ENCODE measurements at regions not wholly inside any gene's neighbourhood (a gene's known extent, or its start where the extent isn't known, plus 50 kb on each side); places are given as distances from the start of the nearest gene placed in this dataset.
"Not testable (repeated sequence)": the region's sequence is repeated elsewhere in the genome, so short reads cannot be mapped to it uniquely, and the experiment has no call there.

DNA sequence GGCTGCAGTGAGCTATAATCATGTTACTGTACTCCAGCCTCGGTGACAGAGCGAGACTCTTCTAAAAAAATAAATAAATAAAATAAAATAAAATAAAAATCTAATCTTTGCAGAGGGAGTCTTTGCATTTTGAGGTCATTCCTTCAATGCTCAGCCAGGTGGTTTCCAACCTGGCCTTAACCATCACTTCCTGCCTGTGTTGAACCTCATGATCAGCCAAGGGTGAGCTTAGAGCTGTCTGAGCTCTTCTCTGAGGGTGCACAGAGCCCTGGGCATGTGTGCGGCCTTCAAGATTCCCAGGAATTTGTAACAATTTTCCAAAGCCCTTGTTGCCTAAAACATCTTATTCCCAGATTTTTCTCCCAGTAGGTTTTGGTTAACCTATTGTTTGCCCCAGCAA, 94.3 kb downstream of the KCNJ12 start:
- not testable (repeated sequence) for DNase-seq

DNA sequence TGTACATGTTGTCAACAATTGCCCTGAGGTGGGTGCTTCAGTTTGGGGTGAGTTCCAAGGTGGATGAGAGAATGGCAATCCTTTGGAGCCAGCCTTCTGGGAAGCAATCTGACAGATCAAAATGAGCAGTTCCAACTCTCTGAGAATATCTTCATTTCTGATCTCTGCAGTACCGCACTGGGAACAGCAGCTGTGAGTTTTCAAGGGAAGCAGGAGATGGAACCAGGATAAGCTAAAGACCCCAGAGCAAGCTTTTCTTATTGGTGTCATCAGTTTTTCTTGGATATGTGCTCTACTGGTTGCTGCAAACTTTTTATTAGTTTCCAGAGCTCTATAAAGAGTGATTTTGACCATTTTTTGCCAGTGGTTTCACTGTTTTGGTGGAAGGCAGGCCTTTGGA, 94.7 kb downstream of the KCNJ12 start:
- no peak for DNase-seq

DNA sequence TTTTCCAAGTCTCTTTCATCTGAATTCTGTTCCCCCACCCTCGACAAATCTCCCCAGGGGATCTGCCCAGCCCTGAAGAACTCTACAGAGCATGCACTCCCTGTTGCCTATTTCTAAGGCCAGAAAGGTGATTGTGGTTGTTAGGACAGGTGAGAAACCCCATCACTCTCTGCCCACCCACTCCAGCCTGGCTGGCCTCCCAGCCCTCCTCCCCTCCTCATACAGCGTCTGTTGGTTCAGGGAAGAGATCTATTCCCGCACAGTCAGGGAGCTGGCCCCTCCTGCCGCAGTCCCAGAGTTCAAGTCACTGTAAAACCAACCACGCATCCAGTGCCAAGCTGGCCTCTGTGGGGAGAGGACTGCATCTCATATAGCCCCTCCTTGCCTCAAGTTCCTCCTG, 98.7 kb downstream of the KCNJ12 start:
- DNase-seq: no peak

DNA sequence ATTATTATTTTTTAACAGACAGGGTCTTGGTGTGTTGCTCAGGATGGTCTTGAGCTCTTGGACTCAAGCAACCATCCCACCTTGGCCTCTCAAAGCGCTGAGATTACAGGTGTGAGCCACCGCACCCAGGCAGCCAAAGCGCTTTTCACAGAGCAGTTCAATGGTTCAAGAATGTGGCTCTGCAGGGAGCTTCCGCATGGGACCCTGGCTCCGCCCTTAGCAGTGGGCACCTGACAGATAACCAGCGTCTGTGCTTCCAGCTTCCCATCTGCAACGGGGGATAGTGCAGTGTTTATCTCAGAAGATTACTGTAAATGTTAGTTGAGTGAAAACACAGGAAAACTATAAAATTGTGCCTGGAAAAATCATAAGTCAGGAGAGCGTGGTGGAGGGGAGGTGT, 99.4 kb downstream of the KCNJ12 start:
- DNase-seq: no peak

GRCh38 chr17:21476867-21477266, 100.7 kb downstream of the KCNJ12 start:
- no peak for DNase-seq

GRCh38 chr17:21482189-21482865, 106.2 kb downstream of the KCNJ12 start:
- DNase-seq: no peak

DNA sequence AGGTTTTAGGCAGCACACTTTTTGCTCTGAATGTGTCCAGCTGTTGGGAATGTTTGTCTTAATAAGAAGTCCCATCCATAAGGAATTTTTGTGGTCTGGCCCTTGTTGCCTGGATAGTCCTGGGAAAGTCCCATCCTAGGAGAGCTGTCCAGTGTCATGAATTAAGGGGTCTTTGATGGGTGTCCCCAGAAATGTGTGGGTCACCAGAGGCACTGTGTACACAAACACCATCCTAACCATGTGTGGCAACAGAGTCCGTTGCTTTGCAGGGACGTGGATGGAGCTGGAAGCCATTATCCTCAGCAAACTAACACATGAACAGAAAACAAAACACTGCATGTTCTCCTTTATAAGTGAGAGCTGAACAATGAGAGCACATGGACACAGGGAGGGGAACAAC, 111.9 kb downstream of the KCNJ12 start:
- not testable (repeated sequence) for DNase-seq

GRCh38 chr17:21493993-21494392, 117.8 kb downstream of the KCNJ12 start:
- DNase-seq: no peak

GRCh38 chr17:21495281-21495680, 119.1 kb downstream of the KCNJ12 start:
- DNase-seq: no peak

GRCh38 chr17:21500064-21500463, 123.9 kb downstream of the KCNJ12 start:
- DNase-seq: no peak

DNA sequence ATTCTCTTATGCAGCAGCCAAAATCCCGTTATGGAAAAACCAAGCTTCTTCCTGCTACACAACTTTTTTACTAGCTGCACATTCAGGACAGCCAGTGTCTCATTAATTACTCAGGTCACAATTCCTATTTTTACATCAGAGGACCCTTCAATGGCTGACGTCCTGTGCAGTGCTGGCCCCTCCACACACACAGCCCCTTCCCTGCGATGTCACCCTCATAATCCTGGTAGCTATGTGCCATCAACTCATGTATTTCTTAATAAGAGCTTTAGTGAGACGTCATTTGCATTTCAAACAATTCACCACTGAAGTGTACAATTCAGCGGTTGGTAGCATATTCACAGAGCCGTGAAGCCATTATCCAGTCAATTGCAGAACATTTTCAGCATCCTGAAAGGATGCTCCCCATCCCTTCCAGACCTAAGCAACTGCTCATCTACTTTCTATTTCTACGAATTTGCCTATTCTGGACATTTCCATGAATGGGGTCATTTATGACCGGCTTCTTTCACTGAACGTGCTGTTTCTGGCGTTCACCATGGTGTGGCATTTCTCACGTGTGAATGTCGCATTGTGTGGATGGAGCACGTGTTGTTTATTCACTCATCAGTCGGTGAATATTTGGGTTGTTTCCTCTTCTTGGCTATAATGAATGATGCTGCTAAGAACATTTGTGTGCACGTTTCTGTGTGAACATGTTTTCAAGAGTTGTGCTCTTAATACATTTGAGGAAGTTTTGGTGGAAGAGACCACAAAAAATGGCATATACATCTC, 126.0 kb downstream of the KCNJ12 start:
- not testable (repeated sequence) for DNase-seq

GRCh38 chr17:21505819-21506815, 130.0 kb downstream of the KCNJ12 start:
- no peak for DNase-seq

- not testable (repeated sequence) for DNase-seq
These were observed 131.6 kb downstream of the KCNJ12 start for GRCh38 chr17:21507806-21508205.

GRCh38 chr17:21508211-21508610, 132.1 kb downstream of the KCNJ12 start:
- no peak for DNase-seq

GRCh38 chr17:21509356-21509755, 133.2 kb downstream of the KCNJ12 start:
- DNase-seq: not testable (repeated sequence)

GRCh38 chr17:21510686-21511362, 134.7 kb downstream of the KCNJ12 start:
- DNase-seq: peak; percentile 46

- peak; percentile 91 for DNase-seq
These were observed 135.4 kb downstream of the KCNJ12 start for GRCh38 chr17:21511363-21512195.

GRCh38 chr17:21512307-21513011, 136.3 kb downstream of the KCNJ12 start:
- no peak for DNase-seq

GRCh38 chr17:21513012-21513570, 136.9 kb downstream of the KCNJ12 start:
- DNase-seq: peak; percentile 76

- DNase-seq: not testable (repeated sequence)
These were observed 138.4 kb downstream of the KCNJ12 start for GRCh38 chr17:21514567-21514966.

Data from NCI-H510A treated with DMSO at 0.1 percent for 48 hours (cell line).